ENCODE measurements at regions not wholly inside any gene's neighbourhood (a gene's known extent, or its start where the extent isn't known, plus 50 kb on each side); places are given as distances from the start of the nearest gene placed in this dataset.

- WGBS (ENCODE audit: extremely low coverage, insufficient read length, low lambda C conversion rate), result no CpG with 5 or more reads among the region's 2 CpGs
- no peaks in the 10 kb centered on the region for H4K20me1 ChIP-seq (ENCODE audit: control insufficient read depth, insufficient read depth, insufficient read length)
These were observed 395.0 kb downstream of the HDGFL1 start for GRCh38 chr6:22964334-22964733.

More at GRCh38 chr6:22964334-22964733, 395.0 kb downstream of the HDGFL1 start:
- no peaks in the 10 kb centered on the region for H3K9me3 ChIP-seq (ENCODE audit: control insufficient read depth, low read depth, low read length)
- H3K27ac ChIP-seq (ENCODE audit: insufficient read length, low read depth, low read length), result no peak overlapping the region
- no peak overlapping the region for H3K18ac ChIP-seq (ENCODE audit: insufficient read length, low read depth, low read length)
- no peak overlapping the region for H2BK120ac ChIP-seq (ENCODE audit: low read depth, low read length, poor library complexity, severe bottlenecking)
- no peak overlapping the region for H3K9ac ChIP-seq (ENCODE audit: extremely low read depth, insufficient read length, low read length)
- no peak overlapping the region for H3K4me3 Mint-ChIP-seq
- no peaks in the 10 kb centered on the region for H3K9me3 Mint-ChIP-seq
- no peaks in the 10 kb centered on the region for H3K79me1 ChIP-seq (ENCODE audit: insufficient read depth, low read depth, low read length, poor library complexity, severe bottlenecking)
- H3K27me3 Mint-ChIP-seq (ENCODE audit: low read depth), result no peaks in the 10 kb centered on the region
- H2BK20ac ChIP-seq (ENCODE audit: low read depth, low read length, poor library complexity, severe bottlenecking), result no peak overlapping the region
- peaks cover 0 to 5% (median 0%) of the 10 kb centered on the region in 3 experiments; a peak in 2 of 7 replicates for H3K36me3 Mint-ChIP-seq (ENCODE audit: insufficient read depth in 1 of 3, low read depth in 3 of 3)
- no peak overlapping the region for H3T11ph ChIP-seq (ENCODE audit: low read length)
- no peak overlapping the region for H4K8ac ChIP-seq (replicated peaks; ENCODE audit: insufficient read length, low read depth, low read length)
- no peak overlapping the region for H2BK5ac ChIP-seq (ENCODE audit: insufficient read length, low read length)
- no peak overlapping the region for H3K4me2 ChIP-seq (ENCODE audit: insufficient read depth, insufficient read length, low read length)
- H2BK15ac ChIP-seq (ENCODE audit: low read depth, low read length), result no peak overlapping the region
- H2BK12ac ChIP-seq (ENCODE audit: insufficient read length, low read depth, low read length), result no peak overlapping the region
- no peaks in the 10 kb centered on the region for H3K23me2 ChIP-seq (ENCODE audit: insufficient read length, low read depth, low read length, poor library complexity, severe bottlenecking)
- H3K56ac ChIP-seq (ENCODE audit: insufficient read length, low read depth, low read length), result no peak overlapping the region
- no peak overlapping the region for H3K27ac Mint-ChIP-seq
- no peak for DNase-seq
- no peak overlapping the region for H2AFZ ChIP-seq (ENCODE audit: low read length)
- H4K91ac ChIP-seq (ENCODE audit: insufficient read length, low read depth, low read length), result no peak overlapping the region
- no peaks in the 10 kb centered on the region for H3K27me3 ChIP-seq (ENCODE audit: insufficient read depth, low read length)
- H4K5ac ChIP-seq (ENCODE audit: insufficient read length, low read depth, low read length), result no peak overlapping the region
- no peak for TF ChIP-seq CTCF (conservative IDR thresholded peaks at IDR 0.05)
- H3K79me2 ChIP-seq (ENCODE audit: insufficient read depth, low read length), result no peaks in the 10 kb centered on the region
- H2AK5ac ChIP-seq (ENCODE audit: insufficient read length, low read length), result no peak overlapping the region
- no peak overlapping the region for H3K23ac ChIP-seq (ENCODE audit: insufficient read length, low read depth, low read length)
- no peaks in the 10 kb centered on the region for H3K4me1 ChIP-seq (ENCODE audit: insufficient read depth, low read length)
- H3K4me1 Mint-ChIP-seq, result peaks cover 0 to 4% of the 10 kb centered on the region in 2 experiments; a peak in 1 of 4 replicates
- no peak overlapping the region for H3K14ac ChIP-seq (ENCODE audit: insufficient read depth, low read length)
- no peak overlapping the region for H3K4ac ChIP-seq (ENCODE audit: low read depth, low read length)
